ENCODE measurements at regions not wholly inside any gene's neighbourhood (a gene's known extent, or its start where the extent isn't known, plus 50 kb on each side); places are given as distances from the start of the nearest gene placed in this dataset.
"Not testable (repeated sequence)": the region's sequence is repeated elsewhere in the genome, so short reads cannot be mapped to it uniquely, and the experiment has no call there.

DNA sequence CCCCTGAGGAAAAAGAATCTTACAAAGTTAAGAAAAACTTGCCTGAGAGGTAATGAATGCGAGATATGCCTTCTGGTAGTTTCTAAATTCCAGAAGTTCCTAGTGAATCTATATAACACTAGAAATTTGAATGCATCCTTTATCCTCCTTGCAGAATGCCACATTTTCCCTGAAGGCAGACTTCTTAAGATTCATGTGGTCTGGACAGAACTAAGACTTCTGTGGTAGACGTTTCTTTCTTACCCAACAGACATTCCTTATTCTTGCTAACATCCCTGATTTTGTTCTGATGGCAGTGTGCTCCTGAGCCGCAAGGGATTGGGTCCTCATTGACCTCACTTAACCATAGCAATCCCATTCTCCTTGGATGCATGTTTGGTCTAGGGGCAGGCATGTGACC, 121.3 kb upstream of the PAPPA2 start:
- TF ChIP-seq, protein P1, sequence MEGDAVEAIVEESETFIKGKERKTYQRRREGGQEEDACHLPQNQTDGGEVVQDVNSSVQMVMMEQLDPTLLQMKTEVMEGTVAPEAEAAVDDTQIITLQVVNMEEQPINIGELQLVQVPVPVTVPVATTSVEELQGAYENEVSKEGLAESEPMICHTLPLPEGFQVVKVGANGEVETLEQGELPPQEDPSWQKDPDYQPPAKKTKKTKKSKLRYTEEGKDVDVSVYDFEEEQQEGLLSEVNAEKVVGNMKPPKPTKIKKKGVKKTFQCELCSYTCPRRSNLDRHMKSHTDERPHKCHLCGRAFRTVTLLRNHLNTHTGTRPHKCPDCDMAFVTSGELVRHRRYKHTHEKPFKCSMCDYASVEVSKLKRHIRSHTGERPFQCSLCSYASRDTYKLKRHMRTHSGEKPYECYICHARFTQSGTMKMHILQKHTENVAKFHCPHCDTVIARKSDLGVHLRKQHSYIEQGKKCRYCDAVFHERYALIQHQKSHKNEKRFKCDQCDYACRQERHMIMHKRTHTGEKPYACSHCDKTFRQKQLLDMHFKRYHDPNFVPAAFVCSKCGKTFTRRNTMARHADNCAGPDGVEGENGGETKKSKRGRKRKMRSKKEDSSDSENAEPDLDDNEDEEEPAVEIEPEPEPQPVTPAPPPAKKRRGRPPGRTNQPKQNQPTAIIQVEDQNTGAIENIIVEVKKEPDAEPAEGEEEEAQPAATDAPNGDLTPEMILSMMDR (IDR thresholded peaks at IDR 0.05; ENCODE audit: insufficient read depth, missing control alignments) = no peak
- DNase-seq (ENCODE audit: insufficient read length, low spot score) (no peak), FAIRE-seq (no peak)

DNA sequence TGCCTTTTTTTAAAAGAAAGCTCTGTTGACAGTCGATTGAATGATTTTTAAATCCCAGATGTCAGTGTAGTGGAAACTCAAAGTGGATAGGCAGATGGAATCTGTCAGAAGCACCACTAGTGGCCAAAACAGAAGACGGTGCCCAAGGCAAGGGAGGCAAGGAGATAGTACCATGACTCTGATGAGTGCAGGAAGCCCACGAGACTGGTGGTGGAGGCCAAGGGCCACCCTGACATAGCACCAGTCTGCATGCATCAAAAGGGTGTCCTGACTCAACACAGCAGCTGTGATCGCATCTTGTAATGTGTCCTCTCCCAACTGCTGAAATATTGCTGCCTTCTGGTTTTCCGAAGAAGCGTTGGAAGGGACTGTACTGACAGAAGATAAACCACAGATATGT, 124.1 kb upstream of the PAPPA2 start:
- DNase-seq (ENCODE audit: insufficient read length, low spot score) = no peak
- TF ChIP-seq, protein P1 (IDR thresholded peaks at IDR 0.05; ENCODE audit: insufficient read depth, missing control alignments) = no peak

DNA sequence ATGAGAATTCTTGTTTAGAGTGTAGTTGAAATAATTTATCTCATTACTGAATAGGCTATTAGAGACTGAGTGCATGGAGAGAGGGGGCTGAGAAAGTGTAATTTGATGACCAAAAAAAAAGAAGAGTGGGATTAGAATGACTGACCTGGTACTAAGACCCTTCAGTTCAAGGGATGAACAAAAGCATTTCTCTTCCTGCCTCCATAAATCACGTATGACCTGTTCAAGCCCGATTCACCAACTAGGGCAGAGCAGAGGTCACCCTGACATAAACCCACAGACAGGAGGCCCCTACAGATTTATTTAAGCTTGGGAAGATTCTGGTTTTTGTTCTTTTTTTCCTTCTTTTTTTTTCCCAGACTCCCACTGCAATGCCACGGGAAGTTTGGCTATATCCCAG, 123.7 kb upstream of the COP1 start:
- TF ChIP-seq, protein P1 (IDR thresholded peaks at IDR 0.05; ENCODE audit: insufficient read depth, missing control alignments) = no peak
- FAIRE-seq (no peak), DNase-seq (ENCODE audit: insufficient read length, low spot score) (no peak)

More for the DNA sequence above, 124.1 kb upstream of the PAPPA2 start:
- FAIRE-seq = no peak

DNA sequence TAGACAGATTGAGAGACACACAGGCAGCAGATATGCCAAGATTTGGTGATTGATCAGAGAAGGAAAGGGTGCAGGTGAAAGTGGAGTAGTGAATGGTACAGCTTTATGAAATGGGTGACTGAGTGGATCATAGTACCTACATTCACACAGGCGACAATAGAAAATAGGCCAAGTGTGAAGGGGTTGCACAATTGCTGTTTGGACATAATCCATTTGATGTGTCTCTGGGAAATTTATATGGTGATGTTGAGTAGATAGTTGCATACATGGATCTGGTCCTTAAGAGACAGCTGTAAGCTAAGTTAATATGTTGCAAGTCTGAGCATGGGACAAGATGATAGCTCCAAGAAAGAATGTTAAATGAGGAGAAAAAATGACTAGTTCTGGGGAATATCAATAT, 118.6 kb upstream of the COP1 start:
- no peak for FAIRE-seq
- TF ChIP-seq, protein P1 (IDR thresholded peaks at IDR 0.05; ENCODE audit: insufficient read depth, missing control alignments) = no peak
- DNase-seq (ENCODE audit: insufficient read length, low spot score) = no peak

DNA sequence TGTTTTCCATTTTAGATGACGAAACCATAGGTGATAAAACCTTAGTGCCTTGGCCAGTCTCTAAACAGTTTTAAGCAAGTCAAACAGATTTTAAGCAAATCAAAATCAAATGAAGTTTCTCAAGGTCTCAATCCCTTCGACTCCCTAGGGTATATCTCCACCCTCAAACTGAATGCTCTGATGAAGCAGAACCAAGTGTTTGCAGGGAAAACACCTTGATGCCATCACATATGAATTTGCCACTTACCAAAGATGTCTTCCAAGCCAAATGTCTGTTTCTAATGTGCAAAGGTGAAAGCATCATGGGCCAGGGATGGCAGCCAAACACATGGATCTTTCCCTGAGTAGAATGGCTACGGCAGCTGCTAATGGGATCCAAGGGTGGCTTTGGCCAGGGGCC, 116.4 kb upstream of the COP1 start:
- TF ChIP-seq, protein P1 (IDR thresholded peaks at IDR 0.05; ENCODE audit: insufficient read depth, missing control alignments) = no peak
- DNase-seq (ENCODE audit: insufficient read length, low spot score) (no peak), FAIRE-seq (no peak)

DNA sequence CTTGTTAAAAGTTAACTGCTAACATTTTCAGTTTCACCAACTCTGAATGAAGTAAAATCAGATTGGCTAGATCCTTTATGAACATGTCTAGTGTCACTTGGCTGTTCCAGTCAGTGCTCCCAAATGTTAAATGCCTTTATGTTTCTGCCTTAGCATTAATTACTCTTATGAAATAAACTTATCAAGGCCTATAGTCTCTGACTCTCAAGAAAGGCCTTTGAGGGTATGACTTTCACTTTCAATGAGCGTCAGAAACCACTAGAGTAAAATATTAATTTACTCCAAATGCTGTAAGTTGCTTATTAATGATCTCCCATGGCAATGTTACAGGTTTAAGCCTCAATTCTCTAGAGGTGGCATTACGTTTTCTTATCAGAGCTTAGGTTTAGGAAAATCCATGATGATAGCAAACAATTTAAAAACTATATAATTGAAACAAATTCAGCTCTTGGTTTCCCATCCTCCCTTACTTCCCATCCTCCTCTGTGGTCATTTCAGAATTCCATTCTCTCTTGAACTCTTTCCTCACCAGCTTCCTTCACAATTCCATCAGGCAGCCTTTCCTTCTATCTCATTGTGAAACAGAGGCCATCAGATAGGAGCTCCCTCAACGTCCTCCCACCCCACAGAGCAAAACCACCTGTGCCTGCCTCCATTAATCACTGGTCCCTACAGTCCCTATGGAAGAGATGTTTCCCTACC, 108.6 kb upstream of the COP1 start:
- TF ChIP-seq, protein P1 (IDR thresholded peaks at IDR 0.05; ENCODE audit: insufficient read depth, missing control alignments) = no peak
- FAIRE-seq = no peak

DNA sequence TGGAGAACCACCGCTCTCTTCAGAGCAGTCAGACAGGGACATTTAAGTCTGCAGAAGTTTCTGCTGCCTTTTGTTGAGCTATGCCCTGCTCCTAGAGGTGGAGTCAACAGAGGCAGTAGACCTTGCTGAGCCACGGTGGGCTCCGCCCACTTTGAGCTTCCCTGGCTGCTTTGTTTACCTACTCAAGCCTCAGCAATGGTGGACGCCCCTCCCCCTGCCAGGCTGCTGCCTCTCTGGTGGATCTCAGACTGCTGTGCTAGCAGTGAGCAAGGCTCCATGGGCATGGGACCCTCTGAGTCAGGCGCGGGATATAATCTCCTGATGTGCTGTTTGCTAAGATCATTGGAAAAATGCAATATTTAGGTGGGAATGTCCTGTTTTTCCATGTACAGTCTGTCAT, 89.5 kb upstream of the COP1 start:
- not testable (repeated sequence) for DNase-seq (ENCODE audit: insufficient read length, low spot score); FAIRE-seq

More for the DNA sequence above, 108.6 kb upstream of the COP1 start:
- DNase-seq (ENCODE audit: insufficient read length, low spot score) = no peak
